H1 (cell line): ENCODE measurements at regions not wholly inside any gene's neighbourhood (a gene's known extent, or its start where the extent isn't known, plus 50 kb on each side); places are given as distances from the start of the nearest gene placed in this dataset.

Experiments used
- CTCF ChIA-PET: fragments of 300-600 bp; sonication (Branson Sonifier 250); formaldehyde crosslinking; loops from one replicate; lab custom pipeline; 2021; ENCODE audit not compliant: partially characterized antibody; lab: Charles Lee
- POLR2A ChIA-PET: fragments of 300-600 bp; sonication (Branson Sonifier 250); formaldehyde crosslinking; loops from one replicate; lab custom pipeline; 2021; ENCODE audit warnings: inconsistent platforms; ENCODE audit not compliant: partially characterized antibody; lab: Charles Lee
- DNase-seq, 2 experiments: peaks; one replicate each; pipeline versions ENCODE4 v3.0.0 to v3.0.0-alpha.2; 2010 to 2022; ENCODE audit warnings: low spot score in 2 of 2, low read depth in 1 of 2, mixed read lengths in 1 of 2
- FAIRE-seq: peaks from 2 replicates; lab custom pipeline; 2011; peaks lifted over from hg19 to GRCh38; lab: Jason Lieb, UNC
- H2AFZ ChIP-seq: 2 replicates; pipeline ENCODE4 v1.8.1; 2012; ENCODE audit warnings: low read length, inconsistent platforms
- H2AK5ac ChIP-seq: 2 replicates; pipeline ENCODE4 v1.6.1; 2013; ENCODE audit warnings: low read depth, low read length
- H2BK120ac ChIP-seq: replicated peaks from 2 replicates; pipeline ENCODE3; 2013; ENCODE audit warnings: low read depth, low read length, inconsistent platforms
- H2BK12ac ChIP-seq: 2 replicates; pipeline ENCODE4 v1.6.1; 2013; ENCODE audit warnings: low read depth, low read length
- H2BK15ac ChIP-seq: 2 replicates; pipeline ENCODE4 v1.6.1; 2013; ENCODE audit warnings: low read length
- H2BK20ac ChIP-seq: 2 replicates; pipeline ENCODE4 v1.6.1; 2013; ENCODE audit warnings: low read length
- H2BK5ac ChIP-seq: 2 replicates; pipeline ENCODE4 v1.6.1; 2013; ENCODE audit warnings: low read depth, low read length
- H3K14ac ChIP-seq: 2 replicates; pipeline ENCODE4 v1.6.1; 2013; ENCODE audit warnings: inconsistent platforms; ENCODE audit not compliant: insufficient read length
- H3K18ac ChIP-seq: 2 replicates; pipeline ENCODE4 v1.6.1; 2013; ENCODE audit warnings: low read length; ENCODE audit errors: extremely low read depth
- H3K23ac ChIP-seq: 2 replicates; pipeline ENCODE4 v1.6.1; 2013; ENCODE audit warnings: inconsistent platforms; ENCODE audit not compliant: insufficient read length
- H3K23me2 ChIP-seq: 2 replicates; pipeline ENCODE4 v1.6.1; 2013; ENCODE audit warnings: low read depth, low read length
- H3K27ac ChIP-seq: 2 replicates; pipeline ENCODE4 v1.6.1; 2011; ENCODE audit warnings: low read depth, low read length, inconsistent platforms
- H3K27me3 ChIP-seq, 4 experiments: replicated peaks in 1 of 4; 1 replicate in 1 of 4; 2 replicates in 3 of 4; pipeline versions ENCODE4 v1.6.1 to v1.8.1; 2011 to 2013; ENCODE audit warnings: low read length in 3 of 4, mild to moderate bottlenecking in 3 of 4, inconsistent platforms in 2 of 4, mixed read lengths in 2 of 4, moderate library complexity in 1 of 4; ENCODE audit not compliant: control insufficient read depth in 3 of 4, insufficient read depth in 3 of 4; ENCODE audit errors: extremely low read depth in 1 of 4
- H3K36me3 ChIP-seq, 4 experiments: 2 replicates each; pipeline versions ENCODE4 v1.6.1 to v1.8.1; 2011 to 2013; ENCODE audit warnings: mild to moderate bottlenecking in 4 of 4, low read length in 3 of 4, moderate library complexity in 2 of 4, control low read depth in 1 of 4, inconsistent platforms in 1 of 4; ENCODE audit not compliant: insufficient read depth in 4 of 4, control insufficient read depth in 2 of 4
- H3K4ac ChIP-seq: replicated peaks from 2 replicates; pipeline ENCODE3; 2013; ENCODE audit warnings: low read length, low read depth, mixed read lengths, inconsistent platforms; ENCODE audit not compliant: insufficient read length
- H3K4me1 ChIP-seq, 4 experiments: replicated peaks in 1 of 4; 1 replicate in 1 of 4; 2 replicates in 3 of 4; pipeline versions ENCODE4 v1.6.1 to v1.8.1; 2011 to 2013; ENCODE audit warnings: low read length in 3 of 4, inconsistent platforms in 2 of 4, mixed read lengths in 1 of 4; ENCODE audit not compliant: insufficient read depth in 4 of 4, control insufficient read depth in 3 of 4
- H3K4me2 ChIP-seq, 2 experiments: 2 replicates each; pipeline versions ENCODE4 v1.6.1 to v1.8.1; 2011 to 2013; ENCODE audit warnings: low read depth in 2 of 2, low read length in 2 of 2, control low read depth in 1 of 2, inconsistent platforms in 1 of 2, mild to moderate bottlenecking in 1 of 2; ENCODE audit not compliant: insufficient read depth in 1 of 2
- H3K4me3 ChIP-seq, 4 experiments: fragments of 200-600, 300-600 bp in 1 of 4; sonication (generic), shearing (Covaris generic), sonication (Bioruptor Twin) in 1 of 4; 2 replicates each; pipeline versions ENCODE4 v1.5.1 to v1.8.1; 2011 to 2016; ENCODE audit warnings: low read length in 4 of 4, low read depth in 3 of 4, control low read depth in 2 of 4, inconsistent platforms in 2 of 4, mild to moderate bottlenecking in 2 of 4, mixed read lengths in 1 of 4, moderate library complexity in 1 of 4; ENCODE audit not compliant: insufficient read depth in 2 of 4; ENCODE audit errors: extremely low read depth in 1 of 4
- H3K56ac ChIP-seq: replicated peaks from 2 replicates; pipeline ENCODE3; 2013; ENCODE audit warnings: low read depth, mild to moderate bottlenecking, mixed read lengths, low read length, inconsistent platforms; ENCODE audit not compliant: insufficient read length
- H3K79me1 ChIP-seq: 2 replicates; pipeline ENCODE4 v1.6.1; 2013; ENCODE audit warnings: low read depth, low read length, control low read depth
- H3K79me2 ChIP-seq, 2 experiments: 2 replicates each; pipeline versions ENCODE4 v1.6.1 to v1.8.1; 2012 to 2013; ENCODE audit warnings: low read length in 2 of 2, mild to moderate bottlenecking in 2 of 2, inconsistent platforms in 1 of 2; ENCODE audit not compliant: insufficient read depth in 2 of 2, control insufficient read depth in 1 of 2
- H3K9ac ChIP-seq, 4 experiments: replicated peaks in 1 of 4; 1 replicate in 1 of 4; 2 replicates in 3 of 4; pipeline versions ENCODE4 v1.6.1 to v1.8.1; 2011 to 2013; ENCODE audit warnings: low read depth in 3 of 4, low read length in 3 of 4, control low read depth in 2 of 4, mild to moderate bottlenecking in 2 of 4, moderate library complexity in 2 of 4, inconsistent platforms in 1 of 4; ENCODE audit errors: extremely low read depth in 1 of 4
- H3K9me3 ChIP-seq, 2 experiments: 2 replicates each; pipeline versions ENCODE4 v1.6.1 to v1.8.1; 2012 to 2013; ENCODE audit warnings: mild to moderate bottlenecking in 2 of 2, moderate library complexity in 2 of 2, control low read depth in 1 of 2, inconsistent platforms in 1 of 2, low read depth in 1 of 2, low read length in 1 of 2, mixed read lengths in 1 of 2; ENCODE audit not compliant: insufficient read depth in 2 of 2
- H4K20me1 ChIP-seq, 2 experiments: replicated peaks in 1 of 2; 2 replicates each; pipeline versions ENCODE3 to v1.8.1; 2011 to 2013; ENCODE audit warnings: inconsistent platforms in 2 of 2, low read length in 2 of 2, mild to moderate bottlenecking in 1 of 2; ENCODE audit not compliant: insufficient read depth in 2 of 2, control insufficient read depth in 1 of 2
- H4K5ac ChIP-seq: 2 replicates; pipeline ENCODE4 v1.6.1; 2013; ENCODE audit warnings: low read length, low read depth, mixed read lengths, inconsistent platforms; ENCODE audit not compliant: insufficient read length
- H4K8ac ChIP-seq: 2 replicates; pipeline ENCODE4 v1.8.0; 2013; ENCODE audit warnings: mild to moderate bottlenecking, moderate library complexity, low read length, inconsistent platforms; ENCODE audit not compliant: insufficient read depth; ENCODE audit errors: extremely low read depth
- H4K91ac ChIP-seq: replicated peaks from 2 replicates; pipeline ENCODE3; 2013; ENCODE audit warnings: low read length, mixed read lengths, inconsistent platforms; ENCODE audit not compliant: insufficient read length
- CHD1 ChIP-seq: IDR thresholded peaks from 2 replicates; pipeline ENCODE4 v1.6.1; 2012; ENCODE audit warnings: low read depth, low read length, improper control_type of control experiment
- WGBS, 2 experiments: shearing (Covaris generic) in 1 of 2; methylation state at CpG; one replicate each; pipeline versions ENCODE4 v1.1.6 to v1.1.7; 2013 to 2015; ENCODE audit warnings: low lambda C conversion rate in 2 of 2, mixed read lengths in 2 of 2, inconsistent platforms in 1 of 2, low coverage in 1 of 2, missing lambda C conversion rate in 1 of 2; ENCODE audit not compliant: insufficient replicate concordance in 2 of 2, insufficient coverage in 1 of 2, insufficient read length in 1 of 2; ENCODE audit errors: extremely low coverage in 1 of 2, missing lambda C conversion rate in 1 of 2; 5-methylcytosine and 5-hydroxymethylcytosine counted together

GRCh38 chr2:145303536-145303935 lies 783.6 kb upstream of the ZEB2 start:
- Histone ChIP-seq H4K91ac (no peak overlapping the region), H4K5ac (no peak overlapping the region), H3K27ac (no peak overlapping the region), H3K79me1 (no peaks in the 10 kb centered on the region), H2BK15ac (no peak overlapping the region), H2BK12ac (no peak overlapping the region), H3K23ac (no peak overlapping the region), H3K9ac (no peak overlapping the region), H2BK20ac (no peak overlapping the region), H4K8ac (no peak overlapping the region), H3K14ac (no peak overlapping the region), H3K27me3 (no peaks in the 10 kb centered on the region), H2BK120ac (no peak overlapping the region), H3K4me3 (no peak overlapping the region)
- DNase-seq, result no peak
- FAIRE-seq, result no peak
- 97% methylated on average over 2 of the region's 2 CpGs; no CpG with 5 or more reads in 1 of the 2 experiments for WGBS, 2 experiments
- ChIA-PET CTCF (no interaction called here), POLR2A (no interaction called here)
- TF ChIP-seq CHD1, result no peak
- TF ChIP-seq, all 59 proteins: peak for 0
- Histone ChIP-seq H3K79me2 (no peaks in the 10 kb centered on the region), H3K9me3 (no peaks in the 10 kb centered on the region), H3K4me1 (no peaks in the 10 kb centered on the region), H4K20me1 (no peaks in the 10 kb centered on the region), H3K4ac (no peak overlapping the region), H3K56ac (no peak overlapping the region), H2AFZ (no peak overlapping the region), H2AK5ac (no peak overlapping the region), H3K4me2 (no peak overlapping the region), H3K23me2 (no peaks in the 10 kb centered on the region), H2BK5ac (no peak overlapping the region), H3K18ac (no peak overlapping the region), H3K36me3 (no peaks in the 10 kb centered on the region)
